ENCODE measurements at regions not wholly inside any gene's neighbourhood (a gene's known extent, or its start where the extent isn't known, plus 50 kb on each side); places are given as distances from the start of the nearest gene placed in this dataset.
A peak's percentile ranks its signal among the peaks of the same experiment; 100 is the strongest.

GRCh38 chr6:14510038-14510437 is 392.5 kb downstream of the CD83 start:
- intact Hi-C loops (cut with micrococcal nuclease; ENCODE audit: unreplicated experiment): no loop called here
- DNase-seq: no peak
- Histone ChIP-seq H3K4me1 (peaks cover 5% of the 10 kb centered on the region; the same call in 1 of the 2 replicates), H3K36me3 (ENCODE audit: control insufficient read depth, insufficient read depth, low read length) (no peaks in the 10 kb centered on the region), H3K9me3 (no peaks in the 10 kb centered on the region), H3K27me3 (replicated peaks; ENCODE audit: control insufficient read depth, insufficient read depth, low read length) (no peaks in the 10 kb centered on the region), H3K4me3 (ENCODE audit: low read depth, low read length) (no peak overlapping the region)
- Mint-ChIP-seq H3K27me3 (ENCODE audit: insufficient read depth, unreplicated experiment) (no peaks in the 10 kb centered on the region), H3K36me3 (ENCODE audit: insufficient read depth, unreplicated experiment) (no peaks in the 10 kb centered on the region), H3K27ac (ENCODE audit: unreplicated experiment) (no peak overlapping the region), H3K4me3 (ENCODE audit: unreplicated experiment) (no peak overlapping the region), H3K4me1 (ENCODE audit: low read depth, unreplicated experiment) (peaks cover 19% of the 10 kb centered on the region), H3K9me3 (ENCODE audit: unreplicated experiment) (no peaks in the 10 kb centered on the region)
- no TSS peak for BruUV-seq (replicated peaks)
- peak in 1 of 2 experiments; percentile 14 for TF ChIP-seq CTCF (IDR thresholded peaks at IDR 0.05; ENCODE audit: insufficient read depth in 1 of 2, low read depth in 1 of 2, low read length in 1 of 2, severe bottlenecking in 1 of 2, unreplicated experiment in 1 of 2)
- ChIA-PET POLR2A (no interaction called here), CTCF (no interaction called here)

- no peak for TF ChIP-seq CTCF (IDR thresholded peaks at IDR 0.05; ENCODE audit: insufficient read depth in 1 of 2, low read depth in 1 of 2, low read length in 1 of 2, severe bottlenecking in 1 of 2, unreplicated experiment in 1 of 2)
- no peak overlapping the region for H3K27ac Mint-ChIP-seq (ENCODE audit: unreplicated experiment)
These were observed 393.6 kb downstream of the CD83 start for GRCh38 chr6:14511061-14511586.

GRCh38 chr6:14512246-14512645 is 394.7 kb downstream of the CD83 start:
- Histone ChIP-seq H3K9me3 (no peaks in the 10 kb centered on the region), H3K4me3 (ENCODE audit: low read depth, low read length) (no peak overlapping the region), H3K4me1 (no peaks in the 10 kb centered on the region), H3K36me3 (ENCODE audit: control insufficient read depth, insufficient read depth, low read length) (no peaks in the 10 kb centered on the region), H3K27me3 (replicated peaks; ENCODE audit: control insufficient read depth, insufficient read depth, low read length) (no peaks in the 10 kb centered on the region)
- intact Hi-C loops (cut with micrococcal nuclease; ENCODE audit: unreplicated experiment): no loop called here
- no peak for TF ChIP-seq CTCF (IDR thresholded peaks at IDR 0.05; ENCODE audit: insufficient read depth in 1 of 2, low read depth in 1 of 2, low read length in 1 of 2, severe bottlenecking in 1 of 2, unreplicated experiment in 1 of 2)
- ChIA-PET CTCF (no interaction called here), POLR2A (no interaction called here)
- no peaks in the 10 kb centered on the region for H3K9me3 Mint-ChIP-seq (ENCODE audit: unreplicated experiment)
- H3K4me3 Mint-ChIP-seq (ENCODE audit: unreplicated experiment): no peak overlapping the region
- no peaks in the 10 kb centered on the region for H3K4me1 Mint-ChIP-seq (ENCODE audit: low read depth, unreplicated experiment)
- DNase-seq: no peak
- H3K36me3 Mint-ChIP-seq (ENCODE audit: insufficient read depth, unreplicated experiment): no peaks in the 10 kb centered on the region
- H3K27me3 Mint-ChIP-seq (ENCODE audit: insufficient read depth, unreplicated experiment): no peaks in the 10 kb centered on the region
- no peak overlapping the region for H3K27ac Mint-ChIP-seq (ENCODE audit: unreplicated experiment)
- no TSS peak for BruUV-seq (replicated peaks)

More at GRCh38 chr6:14511061-14511586, 393.6 kb downstream of the CD83 start:
- Histone ChIP-seq H3K27me3 (replicated peaks; ENCODE audit: control insufficient read depth, insufficient read depth, low read length) (no peaks in the 10 kb centered on the region), H3K36me3 (ENCODE audit: control insufficient read depth, insufficient read depth, low read length) (no peaks in the 10 kb centered on the region), H3K9me3 (no peaks in the 10 kb centered on the region), H3K4me1 (no peaks in the 10 kb centered on the region), H3K4me3 (ENCODE audit: low read depth, low read length) (no peak overlapping the region)
- Mint-ChIP-seq H3K27me3 (ENCODE audit: insufficient read depth, unreplicated experiment) (no peaks in the 10 kb centered on the region), H3K9me3 (ENCODE audit: unreplicated experiment) (no peaks in the 10 kb centered on the region), H3K4me3 (ENCODE audit: unreplicated experiment) (no peak overlapping the region), H3K36me3 (ENCODE audit: insufficient read depth, unreplicated experiment) (no peaks in the 10 kb centered on the region), H3K4me1 (ENCODE audit: low read depth, unreplicated experiment) (peaks cover 9% of the 10 kb centered on the region)
- intact Hi-C loops (cut with micrococcal nuclease; ENCODE audit: unreplicated experiment): no loop called here
- no peak for DNase-seq
- no TSS peak for BruUV-seq (replicated peaks)
- CTCF ChIA-PET: no interaction called here
- POLR2A ChIA-PET: no interaction called here

All from Caco-2 (cell line).